CD4-positive, alpha-beta T cell treated with Interleukin-12 subunit alpha and Interleukin-12 subunit beta, for 1 hour (primary cell): ENCODE measurements at regions not wholly inside any gene's neighbourhood (a gene's known extent, or its start where the extent isn't known, plus 50 kb on each side); places are given as distances from the start of the nearest gene placed in this dataset.

Source experiments
- DNase-seq: peaks from one replicate; pipeline ENCODE4 v3.0.0-alpha.2; 2020

DNA sequence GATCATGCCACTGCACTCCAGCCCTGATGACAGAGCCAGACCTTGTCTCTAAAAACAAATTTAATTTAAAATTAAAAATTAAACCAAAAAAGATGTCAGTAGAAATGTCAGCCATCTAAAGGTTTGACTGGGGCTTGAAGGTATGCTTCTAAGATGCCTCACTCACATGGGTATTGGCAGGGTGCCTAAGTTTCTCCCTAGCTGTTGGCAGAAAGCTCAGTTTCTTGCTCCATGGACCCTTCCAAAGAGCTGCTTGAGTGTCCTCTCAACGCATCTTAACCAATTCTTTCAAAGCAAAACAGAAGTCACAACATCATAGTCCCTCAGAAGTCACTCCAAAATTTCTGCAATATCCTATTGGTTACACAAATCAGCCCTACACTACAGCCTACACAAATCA lies 231.0 kb upstream of the ADGRL2 start:
- no peak for DNase-seq

DNA sequence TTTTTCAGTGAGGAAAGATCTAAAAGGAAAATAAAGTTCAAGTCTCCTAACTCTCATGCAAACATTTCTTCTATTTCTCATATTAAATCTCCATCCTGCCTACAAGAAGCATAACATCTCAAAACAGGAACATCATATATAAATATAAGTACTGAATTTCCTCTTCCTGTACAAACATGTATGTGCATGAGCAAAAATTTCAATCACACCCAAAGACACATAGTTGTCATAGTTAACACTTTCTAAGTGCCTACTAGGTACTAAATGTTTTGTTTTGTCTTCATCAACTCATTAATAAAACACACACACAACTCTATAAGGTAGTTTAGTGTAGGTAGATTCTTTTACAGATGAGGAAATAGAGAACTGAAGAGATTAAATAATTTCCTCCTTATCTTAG lies 237.1 kb upstream of the ADGRL2 start:
- no peak for DNase-seq

DNA sequence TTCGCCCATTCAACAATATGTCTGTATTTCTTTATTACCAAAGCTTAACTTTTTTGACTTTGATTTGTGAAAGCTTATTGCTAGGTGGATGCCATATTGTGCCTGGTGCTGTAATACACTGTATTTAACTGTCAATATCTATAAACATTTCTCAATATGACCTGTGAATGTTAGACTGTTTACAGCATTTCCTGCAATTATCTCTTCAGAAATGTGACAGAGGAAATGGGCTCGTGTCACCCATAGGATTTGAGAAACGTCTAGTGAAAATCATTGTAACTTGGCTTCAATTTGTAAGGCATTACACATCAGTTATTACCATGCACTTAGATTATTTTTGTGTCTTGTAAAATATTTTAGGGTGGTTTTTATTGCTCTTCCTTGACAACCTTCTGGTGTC lies 237.8 kb upstream of the ADGRL2 start:
- no peak for DNase-seq

DNA sequence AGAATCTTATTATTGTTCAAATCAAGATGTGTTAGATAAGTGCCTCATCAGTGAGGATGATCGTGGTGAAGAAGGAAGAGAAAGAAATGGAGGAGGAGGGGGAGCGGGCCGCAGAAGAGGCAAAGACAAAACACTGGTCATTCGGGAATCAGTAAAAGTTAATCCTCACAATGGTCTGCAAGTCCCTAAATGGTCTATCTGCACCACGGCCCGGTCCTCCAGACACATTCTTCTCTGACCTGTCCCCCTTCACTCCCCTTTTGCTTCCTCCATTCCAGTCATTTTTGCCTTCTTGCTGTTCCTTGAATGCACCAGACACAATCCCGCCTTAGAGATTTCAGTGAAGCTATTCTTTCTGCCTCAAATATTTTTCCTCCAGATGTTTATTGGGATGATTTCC lies 240.1 kb upstream of the ADGRL2 start:
- DNase-seq: no peak

DNA sequence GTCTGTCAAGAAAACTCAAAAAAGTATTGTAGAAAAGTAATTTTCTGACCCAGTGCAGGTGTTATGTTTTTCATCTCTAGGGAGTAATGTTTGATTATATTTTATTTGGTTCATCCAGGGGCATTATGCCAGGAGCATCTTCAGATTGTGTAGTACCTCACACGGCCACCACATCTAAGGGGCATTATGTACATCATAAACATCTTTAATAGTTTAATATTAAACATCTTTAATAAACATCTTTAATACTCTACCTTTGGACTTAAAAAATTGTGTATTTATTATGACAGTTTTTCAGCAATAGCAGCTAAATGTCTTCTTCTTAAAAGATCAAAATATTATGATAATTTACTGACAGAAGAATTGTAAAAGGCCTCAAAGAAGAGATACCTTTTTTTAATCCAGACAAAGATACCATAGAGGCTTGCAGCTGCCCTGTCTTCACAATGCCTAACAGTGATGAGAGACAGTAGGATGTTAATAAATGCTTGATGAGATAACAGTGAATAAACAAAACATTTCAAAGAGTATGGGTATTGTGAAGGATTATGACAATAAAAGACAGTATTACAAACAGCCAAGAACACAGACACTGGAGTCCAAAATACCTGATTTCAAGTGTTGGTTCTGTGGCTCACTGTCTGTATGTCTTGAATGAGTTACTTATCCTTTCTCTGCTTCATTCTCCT lies 240.9 kb upstream of the ADGRL2 start:
- DNase-seq: no peak

DNA sequence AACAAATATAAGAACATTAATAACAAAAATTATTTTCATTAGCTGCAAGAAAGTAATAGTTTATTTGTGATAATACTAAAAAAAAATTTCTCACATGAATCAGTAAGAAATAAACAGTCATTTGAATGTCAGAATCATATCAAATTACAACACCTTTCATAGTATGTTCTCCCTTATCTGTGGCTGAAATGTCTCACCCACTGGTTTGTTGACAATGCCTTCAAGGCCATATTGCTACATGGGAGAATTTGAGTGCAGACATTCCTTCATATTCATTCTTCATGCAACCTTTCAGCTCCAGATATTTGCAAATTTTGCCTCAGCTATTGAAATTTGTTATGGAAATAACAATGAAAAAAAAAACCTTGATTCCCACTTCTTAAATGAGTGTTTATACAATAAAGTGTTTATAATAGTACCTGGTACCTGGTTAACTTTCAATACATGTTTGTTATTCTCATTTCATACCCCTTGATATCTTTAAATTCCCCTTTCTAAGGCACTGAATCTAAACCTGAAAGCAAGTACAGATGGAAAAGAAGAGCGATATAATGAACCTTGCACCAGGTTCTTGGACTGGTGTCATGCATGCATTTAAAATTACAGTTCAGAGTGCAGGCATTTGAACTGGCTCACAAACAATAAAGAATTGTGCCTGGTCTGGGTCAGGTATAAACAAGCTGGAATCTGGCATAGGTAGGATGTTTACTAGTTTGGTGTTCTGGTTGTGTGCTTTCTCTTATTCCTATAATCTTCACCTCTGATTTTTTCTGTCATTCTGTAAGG lies 242.2 kb upstream of the ADGRL2 start:
- no peak for DNase-seq

DNA sequence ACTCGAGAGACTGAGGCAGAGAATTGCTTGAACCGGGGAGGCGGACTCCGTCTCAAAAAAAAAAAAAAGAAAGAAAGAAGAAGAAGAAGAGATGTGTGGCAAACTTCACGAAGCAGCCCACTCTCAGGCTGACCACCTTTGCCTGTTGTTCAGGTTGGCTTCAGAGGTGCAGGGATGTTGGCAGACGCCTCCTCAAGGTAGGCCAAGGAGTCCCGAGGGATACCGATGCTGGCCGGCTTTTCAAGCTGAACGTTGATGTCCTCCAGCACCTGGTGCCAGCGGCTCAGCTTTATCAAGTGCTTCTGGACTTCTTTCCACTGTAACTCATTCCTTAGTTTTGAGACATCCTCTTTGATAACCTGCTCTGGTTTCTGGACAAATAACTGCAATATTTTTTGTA lies 243.8 kb upstream of the ADGRL2 start:
- DNase-seq: no peak

DNA sequence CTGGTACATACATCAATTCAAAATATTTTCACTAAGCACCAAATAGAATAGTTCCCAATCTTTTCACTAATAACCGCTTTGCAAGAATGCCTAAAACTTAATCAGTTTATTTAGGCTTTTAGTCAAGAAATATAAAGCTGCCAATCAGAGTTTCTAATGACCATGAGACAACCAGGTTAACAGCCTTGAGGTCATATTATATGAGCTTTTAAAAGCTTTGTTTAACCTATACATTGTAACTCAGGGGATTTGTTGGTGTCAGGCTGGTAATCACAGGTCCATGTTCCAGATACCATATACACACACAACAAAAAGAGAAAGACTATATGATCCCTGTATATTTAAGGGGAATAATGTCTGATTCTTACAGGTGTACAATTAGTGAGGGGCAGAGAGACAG lies 246.2 kb upstream of the ADGRL2 start:
- DNase-seq: no peak

DNA sequence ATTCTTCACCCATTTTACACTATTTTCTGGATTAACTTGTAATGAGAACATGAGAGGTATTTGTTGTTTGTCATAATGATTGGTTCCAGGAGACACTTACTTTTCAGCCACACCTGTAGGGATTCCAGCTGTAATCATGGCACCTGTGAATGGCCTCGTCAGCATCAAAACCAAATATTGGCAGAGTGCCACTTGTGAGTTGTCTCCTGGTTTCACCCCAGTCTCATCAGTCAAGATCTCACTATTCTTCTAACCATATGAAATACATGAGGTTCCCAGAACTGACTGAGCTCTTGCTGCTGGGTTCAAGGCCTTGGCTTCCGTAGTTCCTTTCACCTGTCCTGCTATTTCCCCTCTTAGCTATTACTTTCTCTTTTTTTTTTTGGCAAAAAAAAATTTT lies 246.6 kb upstream of the ADGRL2 start:
- DNase-seq: no peak

DNA sequence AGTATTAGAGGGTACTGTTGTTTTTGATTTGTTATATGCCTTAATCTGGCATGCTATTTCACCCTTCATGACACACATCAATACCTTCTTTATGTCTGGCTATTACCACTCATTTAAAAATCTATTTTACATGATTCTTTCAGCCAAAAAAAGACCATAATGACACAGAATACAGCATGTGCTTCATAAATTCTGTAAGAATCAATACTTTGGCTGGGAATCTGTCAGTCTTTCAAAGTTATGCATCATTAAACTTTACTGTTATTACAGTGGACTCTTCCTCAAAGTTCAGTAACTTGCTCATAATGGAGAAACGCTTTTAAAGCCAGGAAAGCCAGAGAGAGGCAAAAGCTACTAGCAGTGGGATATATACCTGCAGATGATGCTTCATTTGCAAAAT lies 247.2 kb upstream of the ADGRL2 start:
- no peak for DNase-seq

DNA sequence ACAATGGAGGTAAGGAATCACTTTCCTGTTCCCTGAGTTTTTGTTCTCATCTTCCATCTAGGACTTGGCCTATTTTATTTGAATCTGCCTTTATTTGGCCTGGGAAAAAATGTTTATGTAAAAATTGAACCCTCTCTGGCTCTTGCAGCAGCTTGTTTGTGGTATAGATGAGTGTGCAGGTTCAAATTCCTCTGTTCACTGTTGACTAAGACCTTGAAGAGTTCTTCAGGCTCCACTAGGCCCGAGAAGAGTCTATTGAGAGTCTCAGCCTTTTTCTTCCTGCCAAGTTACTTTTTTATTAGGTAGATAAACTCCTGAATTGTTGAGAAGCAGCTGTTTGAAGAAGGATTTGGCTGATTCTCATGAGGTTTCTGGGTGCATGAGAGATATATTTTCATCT lies 248.8 kb upstream of the ADGRL2 start:
- no peak for DNase-seq

DNA sequence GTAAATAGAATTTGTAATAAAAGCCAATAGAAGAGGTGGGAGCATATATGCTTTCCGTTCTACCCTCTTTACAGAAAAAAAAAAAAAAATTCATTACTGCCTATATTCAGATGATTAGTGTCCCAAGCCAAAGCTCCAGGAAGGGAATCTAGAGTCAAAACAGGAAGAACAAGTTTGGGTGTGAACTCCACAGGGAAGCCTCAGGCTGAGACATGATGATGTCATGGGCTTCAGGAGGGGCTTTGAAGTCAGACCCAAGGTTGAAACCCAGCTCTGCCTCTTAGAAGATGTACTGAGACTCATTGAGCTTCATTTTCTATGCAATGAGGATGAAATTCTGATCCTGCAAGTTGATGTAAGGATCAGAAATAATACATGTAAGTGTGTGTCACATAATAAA lies 250.0 kb upstream of the ADGRL2 start:
- DNase-seq: no peak

DNA sequence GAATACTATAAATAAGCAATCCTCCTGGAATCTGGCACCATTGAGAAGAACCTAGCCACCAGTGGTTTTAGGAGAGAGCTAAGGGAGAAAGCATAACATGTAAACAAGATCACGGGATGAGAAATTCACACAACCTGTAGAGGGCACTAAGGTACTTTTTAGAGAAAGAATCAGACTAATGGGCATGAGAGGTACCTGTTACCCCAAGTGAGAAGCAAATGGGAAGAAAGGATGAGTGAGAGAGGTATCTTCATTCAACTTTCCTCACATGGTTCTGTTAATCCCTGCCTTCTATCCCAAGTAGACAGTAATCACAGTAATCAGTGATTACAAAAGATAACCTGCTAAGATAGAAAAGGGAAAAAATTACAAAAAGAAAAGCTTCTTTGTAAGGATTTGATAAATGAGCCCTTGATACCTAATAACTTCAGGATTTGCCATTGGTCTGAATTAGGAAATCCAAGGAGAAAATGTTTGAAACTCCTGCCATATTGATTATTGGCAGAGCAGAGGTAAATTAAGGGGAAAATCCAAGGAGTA lies 251.1 kb upstream of the ADGRL2 start:
- no peak for DNase-seq

DNA sequence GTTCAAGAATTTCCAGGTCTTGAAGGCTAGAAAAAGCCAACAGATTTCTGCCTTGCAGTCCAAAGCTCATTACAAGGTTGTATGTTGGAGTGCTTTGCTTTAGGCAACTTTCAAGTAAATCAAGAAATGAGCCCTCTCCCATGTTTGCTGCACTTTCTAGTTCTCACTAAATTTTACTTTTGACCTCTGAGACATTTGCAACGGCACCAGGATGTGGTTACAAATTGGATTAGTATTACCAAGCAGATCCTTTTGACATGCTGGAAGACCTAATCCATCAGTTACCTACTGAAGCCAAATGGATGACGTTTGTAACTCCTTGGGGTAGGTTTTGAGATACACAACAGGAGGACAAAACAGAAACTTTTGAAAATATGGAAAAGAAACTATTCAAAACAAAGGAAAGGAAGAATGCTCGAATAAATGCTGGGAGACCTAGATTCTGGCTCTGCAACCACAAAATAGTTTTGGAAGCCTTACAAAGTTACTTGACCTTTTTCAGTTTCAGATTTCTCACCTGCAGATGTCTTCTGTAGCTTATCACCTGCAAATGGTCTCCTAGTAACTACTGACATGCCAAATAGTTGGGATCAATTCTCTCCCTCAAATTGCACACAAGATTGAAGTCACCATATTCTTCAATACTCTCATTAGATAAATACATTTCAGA lies 251.7 kb upstream of the ADGRL2 start:
- no peak for DNase-seq

DNA sequence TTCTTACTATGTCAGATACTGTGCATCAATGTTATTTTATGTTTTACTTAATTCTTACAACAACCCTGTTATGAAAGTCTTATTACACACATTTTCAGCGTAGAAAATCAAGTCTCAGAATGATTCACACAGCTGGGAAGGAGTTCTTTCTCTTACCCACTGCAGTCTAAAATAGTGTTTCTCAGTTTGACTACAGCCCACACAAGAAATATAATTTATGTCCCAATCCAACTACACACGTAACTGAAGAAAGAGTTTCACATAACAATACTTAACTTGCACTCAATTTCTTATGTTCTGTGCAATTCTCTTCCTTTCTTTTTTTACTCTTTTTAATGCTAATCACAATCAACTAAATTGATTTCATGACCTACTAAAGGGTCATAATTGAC lies 252.8 kb upstream of the ADGRL2 start:
- DNase-seq: no peak

DNA sequence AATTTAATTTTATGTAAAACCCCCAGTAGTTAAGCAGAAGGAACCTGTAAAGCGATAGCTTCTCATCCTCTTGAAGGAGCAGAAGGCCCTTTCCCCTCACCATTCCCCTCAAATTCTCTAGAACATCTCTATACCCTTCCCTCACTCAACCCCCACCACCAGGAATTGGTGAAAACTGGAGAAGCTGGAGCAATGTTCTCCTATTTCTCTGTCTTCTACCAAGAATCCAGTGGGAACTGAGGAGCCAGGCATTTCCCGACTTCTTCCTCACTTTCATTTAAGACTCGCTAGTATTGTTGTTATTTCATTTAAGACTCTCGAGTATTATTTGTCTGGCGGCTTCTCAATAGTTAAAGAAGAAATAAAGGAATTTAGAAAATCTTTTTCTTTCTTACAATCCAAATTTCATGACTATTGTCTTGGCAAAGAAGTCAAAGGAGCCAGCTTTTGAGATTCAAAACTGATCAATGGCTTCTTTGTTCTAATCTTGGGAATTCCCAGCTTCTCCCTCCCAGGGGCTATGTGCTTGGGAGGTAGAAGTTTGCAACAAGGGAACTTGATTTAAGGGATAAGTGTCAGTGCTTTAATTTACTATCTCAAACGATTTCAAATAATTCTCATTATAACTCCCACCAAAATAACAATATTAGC lies 253.3 kb upstream of the ADGRL2 start:
- no peak for DNase-seq

DNA sequence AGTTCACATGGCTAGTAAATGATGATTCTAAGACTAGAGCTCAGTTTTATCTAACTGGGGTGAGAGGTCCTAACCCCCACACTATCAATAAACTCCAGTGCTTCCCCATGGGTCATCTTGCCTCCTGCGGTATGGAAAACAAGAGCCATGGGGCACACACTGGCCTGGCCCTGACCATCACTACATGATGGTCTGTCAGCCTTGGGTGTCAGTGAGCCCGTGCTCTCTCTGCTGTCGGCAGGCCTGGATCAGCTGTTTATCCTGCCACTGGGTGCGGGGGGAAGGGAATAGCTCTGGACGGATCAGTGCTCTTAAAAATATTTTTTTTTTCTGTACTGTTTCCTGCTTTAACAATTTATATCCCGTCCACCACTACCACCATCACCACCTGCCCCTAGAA lies 255.0 kb upstream of the ADGRL2 start:
- DNase-seq: no peak

DNA sequence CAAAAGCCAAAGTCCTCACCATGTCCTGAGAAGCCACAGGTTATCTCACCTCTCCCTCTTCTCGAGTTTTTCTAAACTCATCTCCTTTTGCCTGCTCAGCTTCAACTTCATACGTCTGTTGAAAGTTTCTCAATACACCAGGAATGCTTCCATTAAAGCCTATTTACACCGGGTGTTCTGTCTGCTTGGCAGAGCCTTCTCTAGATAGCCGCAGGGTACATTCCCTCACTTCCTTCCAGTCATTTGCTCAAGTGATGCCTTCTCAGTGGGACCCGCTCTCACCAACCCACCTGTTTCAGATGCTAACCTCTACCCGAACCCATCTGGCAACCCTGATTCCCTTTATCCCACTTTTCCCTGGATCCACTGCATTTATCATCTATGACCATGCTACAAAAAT lies 257.0 kb upstream of the ADGRL2 start:
- no peak for DNase-seq

DNA sequence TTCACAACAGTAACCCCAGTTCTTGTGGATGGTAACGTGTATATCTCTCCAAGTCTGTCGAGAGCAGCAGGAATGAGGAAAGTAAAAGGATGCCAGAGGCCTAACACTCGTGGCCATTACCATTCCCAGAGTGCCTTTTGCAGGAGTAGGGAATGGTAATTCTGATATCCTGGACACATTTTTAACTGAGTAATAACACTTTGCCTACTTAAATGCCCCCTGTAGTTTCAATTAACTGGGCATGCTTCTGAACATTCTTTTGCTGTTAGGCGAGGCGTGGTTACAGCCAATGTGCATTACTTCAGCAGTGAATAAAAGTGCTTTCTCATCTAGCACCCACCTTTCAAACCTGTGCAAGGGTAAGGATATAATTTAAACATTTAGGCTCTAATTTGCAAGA lies 258.5 kb upstream of the ADGRL2 start:
- no peak for DNase-seq

DNA sequence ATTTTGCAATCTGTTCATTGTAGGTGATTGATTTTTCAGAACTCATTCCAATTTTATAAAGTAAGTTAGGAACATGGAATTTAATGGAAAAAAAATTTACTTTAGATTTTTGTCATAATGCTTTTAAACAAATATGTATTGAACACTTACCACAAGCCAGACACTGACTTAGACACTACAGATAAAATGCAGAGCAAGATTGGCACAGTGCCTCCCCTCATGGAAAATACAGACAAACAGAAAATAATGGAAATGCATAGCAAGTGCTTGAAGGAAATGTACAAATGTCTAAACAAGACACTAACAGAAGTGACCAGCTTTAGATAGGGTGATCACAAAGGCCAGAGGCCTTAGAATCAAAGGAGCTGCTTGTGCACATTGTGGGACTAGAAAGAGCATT lies 260.5 kb upstream of the ADGRL2 start:
- no peak for DNase-seq

DNA sequence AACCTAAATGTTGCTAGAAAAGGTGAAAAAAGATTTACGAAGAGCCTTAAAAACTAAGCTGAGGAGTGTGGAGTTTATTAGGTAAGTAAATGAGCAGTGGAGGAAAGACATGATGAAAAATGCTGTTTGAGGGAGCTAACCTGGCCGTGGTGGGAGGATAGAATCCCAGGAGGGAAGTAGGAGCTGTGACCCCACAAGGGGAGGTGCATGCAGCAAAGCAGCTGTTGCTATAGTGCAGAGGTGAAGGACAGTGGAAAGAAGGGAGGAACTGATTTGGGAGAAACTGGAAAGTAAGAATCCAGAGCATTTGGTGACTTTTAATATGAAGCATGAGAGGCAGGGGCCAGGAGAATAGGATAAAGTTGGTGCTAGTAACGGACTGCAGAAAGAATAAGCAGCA lies 271.7 kb upstream of the ADGRL2 start:
- no peak for DNase-seq

DNA sequence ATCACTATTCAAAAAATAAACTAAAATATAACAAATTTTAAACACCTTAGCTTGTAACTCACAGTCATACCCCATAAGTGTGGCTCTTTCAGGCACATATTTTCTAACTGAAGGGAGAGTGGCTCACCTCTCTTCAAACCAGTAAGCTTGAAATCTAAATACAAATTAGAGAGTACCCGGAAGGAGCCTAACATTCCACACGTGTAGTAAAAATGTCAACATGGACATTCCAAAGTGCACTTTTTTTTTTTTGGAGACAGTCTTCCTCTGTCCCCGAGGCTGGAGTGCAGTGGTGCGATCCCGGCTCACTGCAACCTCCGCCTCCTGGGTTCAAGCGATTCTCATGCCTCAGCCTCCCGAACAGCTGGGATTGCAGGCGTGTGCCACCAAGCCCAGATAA lies 275.6 kb upstream of the ADGRL2 start:
- no peak for DNase-seq

DNA sequence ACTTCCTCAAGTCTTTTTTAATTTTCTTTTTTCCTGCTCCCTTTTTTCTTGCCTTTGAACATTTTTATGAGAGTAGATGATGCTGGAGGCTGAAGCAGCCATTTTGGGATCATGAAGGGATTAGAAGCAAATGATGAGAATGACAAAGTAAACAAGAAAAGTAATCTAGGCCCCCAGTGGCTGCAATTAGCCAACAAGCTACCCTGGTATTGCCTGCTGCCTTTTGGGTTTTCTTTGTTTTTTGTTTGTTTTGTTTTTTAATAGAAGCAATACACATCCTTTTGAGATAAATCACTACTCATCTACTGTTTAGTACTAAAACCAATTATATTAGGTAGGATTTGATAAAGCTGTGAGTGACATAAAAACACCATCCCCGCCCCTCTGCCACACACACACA lies 280.7 kb upstream of the ADGRL2 start:
- no peak for DNase-seq

DNA sequence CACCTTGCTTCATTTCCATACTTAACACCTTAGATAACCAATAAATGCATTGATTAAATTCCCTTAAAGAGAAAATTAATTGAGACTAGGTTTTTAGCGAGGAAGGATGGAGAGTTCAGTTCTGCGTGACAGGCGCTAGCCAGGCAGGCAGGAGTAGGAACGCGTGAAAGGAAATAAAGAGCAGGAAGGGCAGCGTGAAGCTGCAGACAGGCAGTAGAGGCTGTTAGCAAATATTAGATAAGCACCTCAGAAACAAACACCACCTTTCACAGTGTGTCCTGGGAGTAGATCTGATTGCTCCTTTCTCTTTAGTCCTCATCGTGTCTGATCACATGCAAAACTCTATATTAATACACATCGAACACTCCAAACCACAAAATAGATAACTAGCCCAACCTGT lies 282.7 kb upstream of the ADGRL2 start:
- no peak for DNase-seq
